ENCODE measurements at regions not wholly inside any gene's neighbourhood (a gene's known extent, or its start where the extent isn't known, plus 50 kb on each side); places are given as distances from the start of the nearest gene placed in this dataset.

DNA sequence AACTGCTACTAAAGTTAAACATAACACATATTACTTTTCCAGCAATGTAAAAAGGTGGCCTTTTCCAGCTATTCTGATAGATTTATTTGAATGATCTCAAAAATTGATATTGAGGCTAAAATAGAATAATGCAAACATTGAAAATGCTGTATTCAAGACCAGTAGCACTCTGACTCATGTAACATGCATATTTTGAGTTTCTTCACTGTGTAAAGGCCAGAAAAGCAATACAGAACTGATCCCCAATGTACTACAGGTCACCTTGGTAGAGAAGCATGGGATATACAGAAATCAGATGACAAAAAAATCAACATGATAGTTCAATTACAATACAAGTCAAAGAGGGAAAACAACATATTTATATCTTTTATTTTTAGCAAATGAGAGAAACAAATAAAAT, 419.6 kb downstream of the DIPK2A start:
- Mint-ChIP-seq H3K9me3 (no peaks in the 10 kb centered on the region), H3K36me3 (ENCODE audit: low read depth) (no peaks in the 10 kb centered on the region), H3K4me1 (no peaks in the 10 kb centered on the region), H3K27ac (no peak overlapping the region), H3K4me3 (no peak overlapping the region), H3K27me3 (ENCODE audit: insufficient read depth) (no peaks in the 10 kb centered on the region)
- Histone ChIP-seq H3K4me1 (ENCODE audit: control insufficient read depth, insufficient read depth, low read length) (no peaks in the 10 kb centered on the region), H3K4me3 (ENCODE audit: low read length) (no peak overlapping the region), H3K9me3 (ENCODE audit: control insufficient read depth, low read length) (no peaks in the 10 kb centered on the region), H3K9ac (ENCODE audit: extremely low read depth, low read length, poor library complexity, severe bottlenecking) (no peak overlapping the region), H3K27me3 (ENCODE audit: control insufficient read depth, insufficient read depth, low read length, poor library complexity, severe bottlenecking) (no peaks in the 10 kb centered on the region), H3K36me3 (ENCODE audit: control insufficient read depth, insufficient read depth, low read length) (no peaks in the 10 kb centered on the region), H3K27ac (ENCODE audit: low read depth, low read length) (no peak overlapping the region)
- DNase-seq, result no peak
- no peak for TF ChIP-seq CTCF (conservative IDR thresholded peaks at IDR 0.05)

DNA sequence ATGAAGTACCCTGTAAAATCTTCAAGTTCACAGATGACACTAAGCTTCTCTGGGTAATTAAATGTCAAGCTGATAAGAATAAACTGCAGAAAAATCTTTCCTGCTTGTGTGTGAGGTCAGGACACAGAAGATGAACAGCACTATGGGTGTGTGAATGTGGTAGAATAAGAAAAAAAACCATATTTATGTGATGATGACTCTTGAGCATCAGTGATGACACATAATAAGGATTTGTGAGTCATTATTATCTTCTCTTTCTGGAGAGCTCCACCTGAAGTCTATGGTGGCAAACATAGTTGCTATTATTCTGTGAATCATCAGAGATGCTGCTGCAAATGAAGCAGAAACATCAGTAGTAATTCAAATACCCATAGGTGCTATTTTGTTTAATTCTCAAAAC, 422.4 kb downstream of the DIPK2A start:
- no peaks in the 10 kb centered on the region for H3K27me3 Mint-ChIP-seq (ENCODE audit: insufficient read depth)
- peaks cover under 1% of the 10 kb centered on the region for H3K9me3 Mint-ChIP-seq
- no peak overlapping the region for H3K4me3 Mint-ChIP-seq
- DNase-seq, result no peak
- no peaks in the 10 kb centered on the region for H3K36me3 Mint-ChIP-seq (ENCODE audit: low read depth)
- H3K4me1 Mint-ChIP-seq, result no peaks in the 10 kb centered on the region
- no peak overlapping the region for H3K9ac ChIP-seq (ENCODE audit: extremely low read depth, low read length, poor library complexity, severe bottlenecking)
- H3K36me3 ChIP-seq (ENCODE audit: control insufficient read depth, insufficient read depth, low read length), result no peaks in the 10 kb centered on the region
- H3K27me3 ChIP-seq (ENCODE audit: control insufficient read depth, insufficient read depth, low read length, poor library complexity, severe bottlenecking), result no peaks in the 10 kb centered on the region
- peaks cover 2% of the 10 kb centered on the region for H3K9me3 ChIP-seq (ENCODE audit: control insufficient read depth, low read length)
- no peaks in the 10 kb centered on the region for H3K4me1 ChIP-seq (ENCODE audit: control insufficient read depth, insufficient read depth, low read length)
- no peak overlapping the region for H3K27ac ChIP-seq (ENCODE audit: low read depth, low read length)
- no peak for TF ChIP-seq CTCF (conservative IDR thresholded peaks at IDR 0.05)
- no peak overlapping the region for H3K4me3 ChIP-seq (ENCODE audit: low read length)
- H3K27ac Mint-ChIP-seq, result no peak overlapping the region

DNA sequence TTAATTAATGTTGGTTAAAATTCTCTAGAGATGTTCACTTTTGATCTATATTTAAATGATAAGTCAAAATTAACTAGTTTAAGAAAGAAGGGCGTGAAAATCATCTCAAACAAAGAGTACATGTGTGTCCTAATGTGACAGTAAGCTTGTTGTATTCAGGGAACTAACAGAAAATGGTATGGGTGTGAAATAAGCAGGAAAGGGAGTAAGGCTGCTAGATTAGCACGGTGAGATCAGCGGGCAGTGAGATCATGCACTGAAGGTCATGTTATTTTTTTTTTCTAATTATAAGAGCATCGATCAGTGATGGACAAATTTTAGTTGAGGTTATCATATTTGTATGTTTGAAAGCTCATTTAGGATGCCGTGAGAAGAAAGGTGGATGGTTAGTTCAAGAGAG, 430.8 kb downstream of the DIPK2A start:
- no peak for TF ChIP-seq CTCF (conservative IDR thresholded peaks at IDR 0.05)
- no peak overlapping the region for H3K9ac ChIP-seq (ENCODE audit: extremely low read depth, low read length, poor library complexity, severe bottlenecking)
- no peaks in the 10 kb centered on the region for H3K36me3 ChIP-seq (ENCODE audit: control insufficient read depth, insufficient read depth, low read length)
- Mint-ChIP-seq H3K36me3 (ENCODE audit: low read depth) (no peaks in the 10 kb centered on the region), H3K27ac (no peak overlapping the region), H3K4me3 (no peak overlapping the region), H3K27me3 (ENCODE audit: insufficient read depth) (no peaks in the 10 kb centered on the region), H3K9me3 (peaks cover 8% of the 10 kb centered on the region), H3K4me1 (no peaks in the 10 kb centered on the region)
- DNase-seq, result no peak
- no peak overlapping the region for H3K4me3 ChIP-seq (ENCODE audit: low read length)
- no peaks in the 10 kb centered on the region for H3K27me3 ChIP-seq (ENCODE audit: control insufficient read depth, insufficient read depth, low read length, poor library complexity, severe bottlenecking)
- H3K27ac ChIP-seq (ENCODE audit: low read depth, low read length), result no peak overlapping the region
- no peaks in the 10 kb centered on the region for H3K4me1 ChIP-seq (ENCODE audit: control insufficient read depth, insufficient read depth, low read length)
- 89 to 95% methylated on average over 4 to 5 of the region's 5 CpGs for WGBS, 2 experiments (ENCODE audit: insufficient coverage in 1 of 2, insufficient read length in 1 of 2)
- peaks cover 4% of the 10 kb centered on the region for H3K9me3 ChIP-seq (ENCODE audit: control insufficient read depth, low read length)
